Immature natural killer cell (primary cell): ENCODE measurements at regions not wholly inside any gene's neighbourhood (a gene's known extent, or its start where the extent isn't known, plus 50 kb on each side); places are given as distances from the start of the nearest gene placed in this dataset.
"Not testable (repeated sequence)": the region's sequence is repeated elsewhere in the genome, so short reads cannot be mapped to it uniquely, and the experiment has no call there.

Source experiments
- DNase-seq, 3 donors: peaks; one replicate each; pipeline ENCODE4 v3.0.0; 2022; ENCODE audit warnings: mixed read lengths in 1 of 3
- H3K27ac Mint-ChIP-seq, 6 donors: one replicate each; pipeline ENCODE4 v1.8.0; 2020; ENCODE audit warnings: mixed read lengths in 6 of 6, mild to moderate bottlenecking in 5 of 6, inconsistent platforms in 4 of 6, moderate library complexity in 3 of 6
- H3K27me3 Mint-ChIP-seq, 3 donors: one replicate each; pipeline ENCODE4 v1.8.0; 2020 to 2021; ENCODE audit warnings: low read depth in 3 of 3, mild to moderate bottlenecking in 3 of 3, mixed read lengths in 3 of 3, moderate library complexity in 3 of 3, inconsistent platforms in 1 of 3
- H3K36me3 Mint-ChIP-seq, 3 donors: one replicate each; pipeline ENCODE4 v1.8.0; 2020; ENCODE audit warnings: mixed read lengths in 3 of 3, inconsistent platforms in 2 of 3, mild to moderate bottlenecking in 2 of 3
- H3K4me1 Mint-ChIP-seq, 2 donors: one replicate each; pipeline ENCODE4 v1.8.0; 2020; ENCODE audit warnings: inconsistent platforms in 2 of 2, mild to moderate bottlenecking in 2 of 2, mixed read lengths in 2 of 2, moderate library complexity in 1 of 2
- H3K4me3 Mint-ChIP-seq, 5 donors: one replicate each; pipeline ENCODE4 v1.8.0; 2020; ENCODE audit warnings: mild to moderate bottlenecking in 5 of 5, mixed read lengths in 5 of 5, inconsistent platforms in 3 of 5, moderate library complexity in 3 of 5
- H3K9me3 Mint-ChIP-seq, 6 donors: one replicate each; pipeline ENCODE4 v1.8.0; 2020; ENCODE audit warnings: mild to moderate bottlenecking in 6 of 6, mixed read lengths in 6 of 6, inconsistent platforms in 4 of 6, moderate library complexity in 3 of 6

- H3K9me3 Mint-ChIP-seq, H3K27me3 Mint-ChIP-seq, DNase-seq: not testable (repeated sequence)
- Mint-ChIP-seq H3K4me3 (peak overlapping the region; percentile 42 to 82 (median 78)), H3K27ac (peak overlapping the region; percentile 66 to 92 (median 91)), H3K4me1 (peaks cover 70 to 80% of the 10 kb centered on the region in 2 donors), H3K36me3 (peaks cover 0 to 21% (median 0%) of the 10 kb centered on the region in 3 donors)
These were observed 56.5 kb upstream of the TNFSF10 start for GRCh38 chr3:172579753-172580152.

DNA sequence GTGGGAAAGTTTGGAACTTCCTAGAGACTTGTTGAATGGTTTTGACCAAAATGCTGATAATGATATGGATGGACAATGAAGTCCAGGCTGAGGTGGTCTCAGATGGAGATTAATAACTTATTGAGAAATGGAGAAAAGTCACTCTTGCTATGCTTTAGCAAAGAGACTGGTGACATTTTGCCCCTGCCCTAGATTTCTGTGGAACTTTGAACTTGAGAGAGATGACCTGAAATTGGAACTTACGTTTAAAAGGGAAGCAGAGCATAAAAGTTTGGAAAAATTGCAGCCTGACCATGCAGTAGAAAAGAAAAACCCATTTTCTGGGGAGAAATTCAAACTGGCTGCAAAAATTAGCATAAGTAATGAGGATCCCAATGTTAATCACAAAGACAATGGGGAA, 55.5 kb upstream of the TNFSF10 start:
- Mint-ChIP-seq H3K36me3 (peaks cover 0 to 21% (median 0%) of the 10 kb centered on the region in 3 donors), H3K4me3 (peak overlapping the region in 2 of 5 donors; percentile 30 to 42), H3K27ac (peak overlapping the region; percentile 11 to 81 (median 40)), H3K4me1 (peaks cover 65 to 75% of the 10 kb centered on the region in 2 donors)
- not testable (repeated sequence) for DNase-seq, H3K27me3 Mint-ChIP-seq, H3K9me3 Mint-ChIP-seq

- H3K27me3 Mint-ChIP-seq = no peaks in the 10 kb centered on the region
- no peak for DNase-seq
- H3K4me1 Mint-ChIP-seq = peaks cover 62 to 68% of the 10 kb centered on the region in 2 donors
- H3K9me3 Mint-ChIP-seq = no peaks in the 10 kb centered on the region
- H3K4me3 Mint-ChIP-seq = peak overlapping the region; percentile 21 to 58 (median 30)
- peaks cover 0 to 22% (median 2%) of the 10 kb centered on the region in 3 donors for H3K36me3 Mint-ChIP-seq
- peak overlapping the region; percentile 11 to 81 (median 40) for H3K27ac Mint-ChIP-seq
These were observed 54.8 kb upstream of the TNFSF10 start for GRCh38 chr3:172577987-172578570.

DNA sequence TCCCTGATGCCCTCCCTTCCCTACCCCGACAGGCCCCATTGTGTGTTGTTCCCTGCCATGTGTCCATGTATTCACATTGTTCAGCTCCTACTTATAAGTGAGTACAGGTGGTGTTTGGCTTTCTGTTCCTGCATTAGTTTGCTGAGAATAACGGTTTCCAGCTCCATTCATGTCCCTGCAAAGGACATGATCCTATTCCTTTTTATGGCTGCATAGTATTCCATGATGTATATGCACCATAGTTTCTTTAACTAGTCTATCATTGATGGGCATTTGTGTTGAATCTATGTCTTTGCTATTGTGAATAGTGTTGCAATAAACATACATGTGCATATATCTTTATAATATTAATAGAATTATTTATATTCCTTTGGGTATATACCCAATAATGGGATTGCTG, 52.1 kb upstream of the TNFSF10 start:
- H3K27me3 Mint-ChIP-seq = peaks cover 0 to 4% (median 0%) of the 10 kb centered on the region in 3 donors
- no peak for DNase-seq
- peaks cover 35 to 41% of the 10 kb centered on the region in 2 donors for H3K4me1 Mint-ChIP-seq
- peaks cover 0 to 10% (median 4%) of the 10 kb centered on the region in 6 donors for H3K9me3 Mint-ChIP-seq
- H3K27ac Mint-ChIP-seq = no peak overlapping the region
- no peak overlapping the region for H3K4me3 Mint-ChIP-seq
- H3K36me3 Mint-ChIP-seq = peaks cover 0 to 30% (median 6%) of the 10 kb centered on the region in 3 donors

DNA sequence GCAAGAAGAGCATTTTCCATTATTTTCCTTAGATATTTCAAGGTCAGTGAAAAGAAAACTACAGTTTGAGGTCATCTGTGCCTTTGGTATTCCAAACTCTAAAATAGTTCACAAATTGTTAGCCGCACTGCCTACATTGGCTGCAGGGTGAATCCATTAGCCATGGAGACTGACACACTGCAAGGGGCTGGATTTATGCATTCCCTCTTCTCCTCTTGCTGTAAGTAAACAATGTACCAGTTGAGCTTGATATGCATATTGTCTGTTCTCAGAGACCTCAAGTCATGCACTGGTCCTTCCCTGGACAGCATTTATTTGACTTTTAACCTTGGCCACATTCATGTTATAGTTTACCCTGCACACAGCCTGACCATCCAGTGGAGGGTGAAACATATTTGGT, 50.2 kb upstream of the TNFSF10 start:
- Mint-ChIP-seq H3K4me3 (no peak overlapping the region), H3K27ac (peak overlapping the region in 1 of 6 donors; percentile 24), H3K27me3 (peaks cover 0 to 4% (median 0%) of the 10 kb centered on the region in 3 donors), H3K4me1 (peaks cover 15 to 22% of the 10 kb centered on the region in 2 donors), H3K9me3 (peaks cover 0 to 10% (median 4%) of the 10 kb centered on the region in 6 donors), H3K36me3 (peaks cover 0 to 26% (median 6%) of the 10 kb centered on the region in 3 donors)
- DNase-seq = no peak
